ENCODE measurements at regions not wholly inside any gene's neighbourhood (a gene's known extent, or its start where the extent isn't known, plus 50 kb on each side); places are given as distances from the start of the nearest gene placed in this dataset.
A peak's percentile ranks its signal among the peaks of the same experiment; 100 is the strongest.

DNA sequence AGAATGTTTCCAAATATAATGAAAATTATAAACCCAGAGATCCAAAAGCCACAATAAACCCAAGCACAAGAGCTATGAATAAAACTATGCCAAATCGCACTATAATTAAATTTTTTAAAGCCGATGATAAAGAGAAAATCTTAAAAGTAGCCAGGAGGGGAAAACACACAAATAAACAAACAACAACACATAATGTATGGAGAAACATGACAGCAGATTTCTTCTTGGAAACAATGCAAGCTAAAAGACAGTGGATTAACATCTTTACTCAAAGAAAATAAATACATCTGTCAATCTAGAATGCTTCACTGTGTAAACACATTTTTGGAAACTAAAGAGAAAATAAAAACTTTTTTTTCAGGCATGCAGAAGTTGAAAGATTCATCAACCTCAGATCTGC, 53.0 kb upstream of the SMOX start:
- DNase-seq (ENCODE audit: low spot score), result no peak
- in situ Hi-C loops (cut with HindIII; ENCODE audit: low sequenced_read_pairs), result no loop called here

- in situ Hi-C loops (cut with HindIII; ENCODE audit: low sequenced_read_pairs), result no loop called here
- DNase-seq (ENCODE audit: low spot score), result peak; percentile 43
Observed at GRCh38 chr20:4091490-4092479, 56.8 kb upstream of the SMOX start.

- in situ Hi-C loops (cut with HindIII; ENCODE audit: low sequenced_read_pairs), result no loop called here
- no peak for DNase-seq (ENCODE audit: low spot score)
Observed at GRCh38 chr20:4090756-4091489, 57.7 kb upstream of the SMOX start.

DNA sequence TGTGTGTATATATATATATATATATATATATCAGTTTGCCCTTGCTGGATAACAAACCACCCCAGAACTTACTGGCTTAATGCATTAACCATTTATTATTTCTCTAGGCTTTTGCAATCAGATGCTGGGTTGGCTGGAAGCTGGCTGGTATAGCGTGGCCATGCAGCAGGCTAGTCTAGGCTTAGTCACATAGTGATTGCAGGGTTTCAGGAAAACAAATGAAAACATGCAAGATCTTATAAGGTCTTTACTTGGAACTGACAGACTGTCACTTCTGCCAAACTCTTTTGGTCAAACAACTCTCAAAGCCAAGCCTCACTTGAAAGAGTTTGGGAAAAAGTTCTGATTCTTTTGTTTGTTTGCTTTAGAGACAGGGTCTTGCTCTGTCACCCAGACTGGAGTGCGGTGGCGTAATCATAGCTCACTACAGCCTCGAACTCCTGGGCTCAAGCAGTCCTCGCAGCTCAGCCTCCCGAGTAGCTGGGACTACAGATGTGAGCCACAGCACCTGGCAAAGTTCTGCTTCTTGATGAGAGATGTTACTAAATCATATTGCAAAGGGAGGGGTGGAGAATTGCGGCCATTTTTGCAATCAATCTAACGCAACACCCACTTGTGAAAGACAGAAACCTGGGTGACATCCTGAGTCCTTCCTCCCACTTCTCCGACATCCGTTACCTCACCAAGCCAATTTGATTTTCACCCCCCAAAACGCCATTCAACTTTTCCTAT, 58.7 kb upstream of the SMOX start:
- in situ Hi-C loops (cut with HindIII; ENCODE audit: low sequenced_read_pairs), result no loop called here
- DNase-seq (ENCODE audit: low spot score), result no peak

DNA sequence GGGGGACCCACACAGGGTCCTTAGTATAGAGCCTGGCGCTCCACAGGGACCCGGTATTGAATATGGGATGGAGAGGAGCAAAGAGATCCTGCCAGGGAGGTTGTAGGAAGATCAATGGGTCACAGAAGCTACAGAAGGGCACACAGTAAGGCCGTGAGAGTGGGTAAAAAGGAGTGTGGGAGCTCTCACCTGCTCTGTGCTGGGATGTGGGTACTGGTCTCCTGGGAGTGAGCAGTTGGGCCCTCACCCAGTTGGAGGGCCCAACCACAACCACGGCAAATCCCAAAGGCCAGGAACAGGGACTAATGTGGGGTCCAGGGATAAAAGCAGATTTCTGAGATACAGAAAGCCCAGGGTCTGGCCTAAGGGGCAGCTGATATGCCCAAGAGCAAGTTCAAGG, 59.9 kb upstream of the SMOX start:
- DNase-seq (ENCODE audit: low spot score), result no peak
- in situ Hi-C loops (cut with HindIII; ENCODE audit: low sequenced_read_pairs), result no loop called here

DNA sequence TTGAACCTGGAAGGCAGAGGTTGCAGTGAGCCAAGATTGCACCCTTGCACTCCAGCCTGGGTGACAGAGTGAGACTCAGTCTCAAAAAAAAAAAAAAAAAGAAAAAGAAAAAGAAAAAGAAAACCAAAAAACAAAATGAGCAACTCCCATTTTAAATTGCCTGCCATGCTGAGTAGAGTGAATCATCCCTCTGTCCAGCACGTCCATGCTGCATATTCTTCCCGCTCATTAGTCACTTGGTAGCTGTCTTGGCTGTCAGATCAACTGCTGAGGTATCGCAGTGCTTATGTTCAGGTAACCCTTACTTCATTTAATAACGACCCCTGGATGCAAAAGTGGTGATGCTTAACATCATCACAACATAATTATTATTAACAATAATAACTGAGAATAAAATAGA, 60.7 kb upstream of the SMOX start:
- in situ Hi-C loops (cut with HindIII; ENCODE audit: low sequenced_read_pairs), result no loop called here
- no peak for DNase-seq (ENCODE audit: low spot score)

- DNase-seq (ENCODE audit: low spot score), result no peak
- in situ Hi-C loops (cut with HindIII; ENCODE audit: low sequenced_read_pairs), result no loop called here
Observed at GRCh38 chr20:4086771-4087687, 61.6 kb upstream of the SMOX start.

DNA sequence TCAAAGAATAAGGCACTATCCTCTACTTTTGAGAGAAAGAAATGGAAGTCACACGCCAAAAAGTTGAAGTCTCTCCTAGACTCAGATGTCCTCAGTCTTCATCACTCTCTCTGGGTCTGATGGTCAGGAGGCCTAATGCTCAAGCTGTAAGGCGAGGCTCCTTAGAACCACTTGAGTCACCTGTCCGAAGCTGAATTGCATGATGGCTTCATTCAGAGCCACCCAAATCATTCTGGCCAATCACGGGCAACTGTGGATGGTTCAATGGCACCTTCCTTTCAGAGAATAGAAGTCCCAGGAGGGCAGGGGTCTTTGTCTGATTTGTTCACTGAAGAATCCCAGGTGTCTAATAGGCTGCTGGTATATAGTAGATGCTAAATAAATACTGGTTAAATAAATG, 63.9 kb upstream of the SMOX start:
- in situ Hi-C loops (cut with HindIII; ENCODE audit: low sequenced_read_pairs), result no loop called here
- DNase-seq (ENCODE audit: low spot score), result no peak

DNA sequence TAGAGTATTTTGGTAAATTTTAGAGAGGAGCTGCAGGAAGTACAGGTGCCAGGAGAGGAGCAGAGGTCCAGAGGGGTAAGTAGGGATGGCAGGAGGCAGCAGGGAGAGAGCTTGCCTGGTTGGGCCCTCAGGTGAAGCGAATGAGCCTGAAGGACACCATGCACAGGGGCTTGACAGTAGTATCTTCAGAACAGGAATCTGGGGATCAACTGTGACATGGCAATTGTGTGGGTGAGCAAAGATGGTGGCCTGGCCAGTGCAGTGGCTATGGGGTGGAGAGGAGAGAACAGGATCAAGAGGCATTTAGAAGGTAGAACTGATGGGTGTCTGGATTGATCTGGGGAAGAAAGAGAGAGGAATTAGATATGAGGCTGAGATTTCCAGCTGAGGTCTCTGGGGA, 64.5 kb upstream of the SMOX start:
- in situ Hi-C loops (cut with HindIII; ENCODE audit: low sequenced_read_pairs), result no loop called here
- no peak for DNase-seq (ENCODE audit: low spot score)

GRCh38 chr20:4083098-4083865, 65.3 kb upstream of the SMOX start:
- no peak for DNase-seq (ENCODE audit: low spot score)
- in situ Hi-C loops (cut with HindIII; ENCODE audit: low sequenced_read_pairs), result no loop called here

- no peak for DNase-seq (ENCODE audit: low spot score)
- in situ Hi-C loops (cut with HindIII; ENCODE audit: low sequenced_read_pairs), result no loop called here
Observed at GRCh38 chr20:4082406-4083097, 66.1 kb upstream of the SMOX start.

DNA sequence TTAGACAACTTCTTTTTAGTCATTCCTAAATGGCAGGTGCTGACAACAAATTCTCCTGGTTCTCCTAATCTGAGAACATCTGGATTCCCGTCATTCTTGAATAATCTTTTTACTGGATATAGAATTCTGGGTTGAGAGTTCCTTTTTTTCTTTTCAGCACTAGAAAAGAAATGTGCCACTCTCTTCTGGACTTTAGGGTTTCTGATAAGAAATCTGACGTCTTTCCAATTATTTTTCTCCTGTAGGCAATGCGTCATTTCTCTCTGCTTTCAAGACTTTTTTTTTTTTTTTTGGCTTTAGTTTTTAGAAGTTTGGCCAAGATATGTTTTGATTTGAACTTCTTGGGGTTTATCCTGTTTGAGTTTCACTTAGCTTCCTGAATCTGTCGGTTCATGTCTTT, 66.1 kb upstream of the RNF24 start:
- in situ Hi-C loops (cut with HindIII; ENCODE audit: low sequenced_read_pairs), result no loop called here
- no peak for DNase-seq (ENCODE audit: low spot score)

GRCh38 chr20:4076671-4077070, 61.3 kb upstream of the RNF24 start:
- in situ Hi-C loops (cut with HindIII; ENCODE audit: low sequenced_read_pairs), result no loop called here
- no peak for DNase-seq (ENCODE audit: low spot score)

- DNase-seq (ENCODE audit: low spot score), result no peak
- in situ Hi-C loops (cut with HindIII; ENCODE audit: low sequenced_read_pairs), result no loop called here
Observed at GRCh38 chr20:4076033-4076432, 60.7 kb upstream of the RNF24 start.

GRCh38 chr20:4074877-4075455, 59.6 kb upstream of the RNF24 start:
- DNase-seq (ENCODE audit: low spot score), result no peak
- in situ Hi-C loops (cut with HindIII; ENCODE audit: low sequenced_read_pairs), result no loop called here

- peak; percentile 71 for DNase-seq (ENCODE audit: low spot score)
- in situ Hi-C loops (cut with HindIII; ENCODE audit: low sequenced_read_pairs), result no loop called here
Observed at GRCh38 chr20:4073852-4074741, 58.7 kb upstream of the RNF24 start.
